Activated naive CD4-positive, alpha-beta T cell treated with anti-CD3 and anti-CD28 coated beads, Interleukin-2, amount 10 ng/mL, durations not matched to agents 7 days and 5 days (primary cell): ENCODE measurements at regions not wholly inside any gene's neighbourhood (a gene's known extent, or its start where the extent isn't known, plus 50 kb on each side); places are given as distances from the start of the nearest gene placed in this dataset.
"Not testable (repeated sequence)": the region's sequence is repeated elsewhere in the genome, so short reads cannot be mapped to it uniquely, and the experiment has no call there.

ENCODE experiments used
- CTCF ChIA-PET: fragments of 350-600 bp; sonication (Branson Sonifier 250); formaldehyde crosslinking; loops from one replicate; lab custom pipeline; 2021; ENCODE audit warnings: antibody characterized with exemption; lab: Charles Lee
- DNase-seq: peaks from one replicate; pipeline ENCODE4 v3.0.0-alpha.2; 2020
- H3K27ac Mint-ChIP-seq: one replicate; pipeline ENCODE4 v1.8.0; 2021; ENCODE audit warnings: mild to moderate bottlenecking, moderate library complexity, mixed read lengths
- H3K27me3 Mint-ChIP-seq: one replicate; pipeline ENCODE4 v1.8.0; 2021; ENCODE audit warnings: mild to moderate bottlenecking, mixed read lengths
- H3K36me3 Mint-ChIP-seq: one replicate; pipeline ENCODE4 v1.8.0; 2021; ENCODE audit warnings: mixed read lengths
- H3K4me1 Mint-ChIP-seq: one replicate; pipeline ENCODE4 v1.8.0; 2021; ENCODE audit warnings: mixed read lengths
- H3K4me3 Mint-ChIP-seq: one replicate; pipeline ENCODE4 v1.8.0; 2021; ENCODE audit warnings: mild to moderate bottlenecking, moderate library complexity, mixed read lengths
- H3K9me3 Mint-ChIP-seq: one replicate; pipeline ENCODE4 v1.8.0; 2021; ENCODE audit warnings: mixed read lengths

DNA sequence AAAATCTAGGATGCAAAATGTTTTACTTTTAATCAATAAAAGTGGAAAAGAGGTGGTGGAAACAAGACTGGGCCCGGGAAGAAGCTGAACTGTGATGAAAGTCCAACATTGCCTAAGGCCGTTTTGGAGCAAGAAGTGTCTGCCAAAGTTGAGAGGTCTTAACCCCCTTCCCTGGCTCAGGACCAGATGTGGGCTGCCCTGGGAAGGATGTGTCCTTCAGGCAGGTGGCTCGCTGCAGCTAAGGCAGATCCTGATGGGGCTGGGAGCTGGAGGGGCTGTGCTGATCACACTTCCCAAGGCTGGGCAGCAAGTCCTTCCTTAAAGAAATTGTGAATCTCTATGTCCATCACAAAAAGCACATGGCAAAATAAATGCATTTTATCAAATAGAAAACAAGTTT, 581.6 kb downstream of the GALC start:
- H3K36me3 Mint-ChIP-seq: no peaks in the 10 kb centered on the region
- H3K9me3 Mint-ChIP-seq: no peaks in the 10 kb centered on the region
- no peaks in the 10 kb centered on the region for H3K27me3 Mint-ChIP-seq
- no peak overlapping the region for H3K4me3 Mint-ChIP-seq
- DNase-seq: no peak
- CTCF ChIA-PET: no interaction called here
- no peaks in the 10 kb centered on the region for H3K4me1 Mint-ChIP-seq
- H3K27ac Mint-ChIP-seq: no peak overlapping the region

DNA sequence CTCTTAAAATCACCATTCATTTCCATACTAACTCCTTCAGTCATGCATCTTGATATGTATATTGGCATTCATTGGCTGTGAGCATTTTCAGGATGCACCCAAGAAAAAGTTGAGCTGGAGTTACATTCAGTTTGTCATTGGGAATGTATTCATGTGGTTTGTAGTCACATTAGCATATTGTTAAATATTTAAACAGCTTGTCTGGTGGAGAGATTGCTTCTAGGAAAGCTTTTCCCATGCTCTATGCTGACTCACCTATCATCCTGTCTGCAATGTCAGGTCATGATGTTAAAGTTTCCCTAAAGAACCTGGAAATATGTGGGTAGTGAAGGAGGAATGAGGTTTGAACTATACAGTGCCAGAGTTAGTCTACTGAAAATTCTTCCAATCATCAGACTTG, 583.6 kb downstream of the GALC start:
- no peak overlapping the region for H3K27ac Mint-ChIP-seq
- no peaks in the 10 kb centered on the region for H3K4me1 Mint-ChIP-seq
- no peak overlapping the region for H3K4me3 Mint-ChIP-seq
- no peaks in the 10 kb centered on the region for H3K27me3 Mint-ChIP-seq
- H3K9me3 Mint-ChIP-seq: peaks cover 3% of the 10 kb centered on the region
- CTCF ChIA-PET: no interaction called here
- no peaks in the 10 kb centered on the region for H3K36me3 Mint-ChIP-seq
- DNase-seq: no peak

DNA sequence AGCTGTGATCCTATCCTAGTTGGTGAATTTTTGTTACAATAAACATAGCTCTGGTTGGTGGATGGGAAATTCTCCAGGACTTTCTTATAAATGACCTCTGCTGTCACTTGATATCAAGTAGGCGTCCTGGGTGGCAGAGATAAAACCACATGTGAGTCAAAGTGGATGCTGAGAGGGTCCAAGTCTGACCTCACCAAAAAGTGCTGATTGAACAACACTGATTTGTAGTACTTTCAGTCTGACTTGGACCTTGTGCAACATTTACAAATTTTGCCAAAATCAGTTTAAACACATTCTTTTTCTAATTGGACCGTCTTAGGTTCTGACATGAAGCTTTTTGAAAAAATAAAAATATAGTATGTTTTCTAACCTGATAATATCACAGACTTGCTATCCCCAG, 585.6 kb downstream of the GALC start:
- Mint-ChIP-seq H3K4me1 (no peaks in the 10 kb centered on the region), H3K36me3 (no peaks in the 10 kb centered on the region), H3K27ac (no peak overlapping the region), H3K4me3 (no peak overlapping the region), H3K27me3 (no peaks in the 10 kb centered on the region), H3K9me3 (peaks cover 4% of the 10 kb centered on the region)
- CTCF ChIA-PET: no interaction called here
- DNase-seq: no peak

DNA sequence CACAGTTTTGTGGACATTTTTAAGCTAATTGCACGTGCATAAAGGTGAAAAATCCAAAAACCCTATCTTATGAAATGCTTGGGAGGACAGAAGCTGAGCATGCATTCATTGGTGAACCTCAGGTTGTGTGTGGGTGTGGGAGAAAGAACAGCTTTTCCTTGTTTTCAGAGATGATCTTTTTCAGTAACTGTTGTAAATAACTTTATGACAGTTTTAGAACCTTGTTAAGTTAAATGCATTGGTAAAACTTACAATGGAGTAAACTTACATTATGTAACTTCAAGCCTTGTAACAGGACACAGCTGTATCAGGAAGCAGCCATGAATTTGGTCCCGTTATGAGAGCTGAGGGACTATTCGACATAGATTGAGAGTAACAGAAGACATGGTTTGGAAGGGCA, 587.4 kb downstream of the GALC start:
- no peak overlapping the region for H3K27ac Mint-ChIP-seq

DNA sequence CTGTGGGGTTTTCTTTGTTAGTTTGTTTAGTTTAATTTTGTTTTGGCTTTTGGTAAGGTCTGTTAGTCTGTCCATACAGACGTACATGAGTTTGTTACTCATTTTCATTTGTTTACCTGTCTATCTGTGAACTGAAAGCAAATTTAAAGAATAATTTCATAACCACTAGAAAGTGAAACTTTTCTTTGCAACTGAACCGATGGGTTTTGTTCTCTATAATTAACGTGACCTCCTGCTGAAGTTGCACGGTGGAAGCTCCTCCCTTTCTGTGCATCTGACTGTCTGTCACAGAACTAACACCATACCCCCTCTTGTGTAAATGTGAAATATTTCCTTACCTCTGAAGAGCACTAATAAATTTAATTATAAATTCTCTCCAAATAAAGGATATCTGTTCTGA, 595.5 kb downstream of the GALC start:
- no peaks in the 10 kb centered on the region for H3K27me3 Mint-ChIP-seq
- no peak for DNase-seq
- H3K4me3 Mint-ChIP-seq: no peak overlapping the region
- no peaks in the 10 kb centered on the region for H3K9me3 Mint-ChIP-seq
- H3K4me1 Mint-ChIP-seq: no peaks in the 10 kb centered on the region
- CTCF ChIA-PET: no interaction called here
- no peaks in the 10 kb centered on the region for H3K36me3 Mint-ChIP-seq
- no peak overlapping the region for H3K27ac Mint-ChIP-seq

More for the DNA sequence above, 587.4 kb downstream of the GALC start:
- no peaks in the 10 kb centered on the region for H3K27me3 Mint-ChIP-seq
- H3K4me1 Mint-ChIP-seq: no peaks in the 10 kb centered on the region
- DNase-seq: no peak
- no peaks in the 10 kb centered on the region for H3K36me3 Mint-ChIP-seq
- CTCF ChIA-PET: no interaction called here
- H3K4me3 Mint-ChIP-seq: no peak overlapping the region
- peaks cover 4% of the 10 kb centered on the region for H3K9me3 Mint-ChIP-seq

DNA sequence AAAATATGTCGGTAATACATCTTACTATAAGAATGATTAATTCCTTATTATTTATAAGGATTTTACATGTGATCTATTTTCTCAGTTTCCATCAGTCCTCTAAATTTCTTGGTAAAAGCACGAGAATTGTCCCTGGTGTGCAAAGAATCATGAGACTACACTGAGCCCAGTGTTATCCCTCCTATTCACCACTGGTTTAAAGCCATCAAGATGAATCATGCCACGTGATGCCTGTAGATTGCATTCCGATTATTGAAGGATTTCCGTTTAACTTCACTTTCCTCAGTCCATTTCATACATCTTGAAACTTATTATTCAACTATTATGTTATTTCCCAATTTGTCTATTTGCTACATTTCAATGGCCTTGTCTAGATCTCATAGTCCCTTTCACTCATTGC, 601.9 kb downstream of the GALC start:
- Mint-ChIP-seq H3K4me1 (no peaks in the 10 kb centered on the region), H3K4me3 (no peak overlapping the region), H3K27ac (no peak overlapping the region), H3K36me3 (no peaks in the 10 kb centered on the region), H3K9me3 (no peaks in the 10 kb centered on the region), H3K27me3 (no peaks in the 10 kb centered on the region)
- CTCF ChIA-PET: no interaction called here
- DNase-seq: no peak

DNA sequence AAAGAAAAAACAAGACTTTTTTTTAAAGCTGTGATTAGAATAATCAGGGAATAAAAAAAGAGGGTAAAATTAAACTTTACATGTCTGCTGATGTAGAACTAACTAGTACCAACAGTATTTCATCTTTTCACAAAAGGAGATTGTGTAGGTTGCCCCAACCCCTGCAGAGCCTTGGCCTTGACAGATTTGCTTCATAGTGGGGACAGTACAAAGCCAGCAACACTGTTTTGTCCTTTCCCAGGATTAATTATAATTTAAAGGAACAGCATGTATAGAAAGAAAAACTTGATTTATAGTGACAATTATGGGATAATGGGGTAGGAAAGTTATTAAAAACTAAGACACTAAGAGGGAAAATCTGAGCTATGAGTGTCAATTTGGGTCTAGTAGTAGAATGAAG, 604.0 kb downstream of the GALC start:
- Mint-ChIP-seq H3K9me3 (no peaks in the 10 kb centered on the region), H3K27ac (no peak overlapping the region), H3K4me3 (no peak overlapping the region), H3K4me1 (no peaks in the 10 kb centered on the region), H3K27me3 (no peaks in the 10 kb centered on the region), H3K36me3 (no peaks in the 10 kb centered on the region)
- CTCF ChIA-PET: no interaction called here
- no peak for DNase-seq

- no peaks in the 10 kb centered on the region for H3K27me3 Mint-ChIP-seq
- H3K27ac Mint-ChIP-seq: no peak overlapping the region
- H3K36me3 Mint-ChIP-seq: no peaks in the 10 kb centered on the region
- CTCF ChIA-PET: no interaction called here
- no peak for DNase-seq
- no peaks in the 10 kb centered on the region for H3K4me1 Mint-ChIP-seq
- H3K4me3 Mint-ChIP-seq: no peak overlapping the region
- no peaks in the 10 kb centered on the region for H3K9me3 Mint-ChIP-seq
Measured at GRCh38 chr14:87387806-87388205, 605.2 kb downstream of the GALC start.

GRCh38 chr14:87386524-87386923, 606.5 kb downstream of the GALC start:
- no peaks in the 10 kb centered on the region for H3K36me3 Mint-ChIP-seq
- no peaks in the 10 kb centered on the region for H3K4me1 Mint-ChIP-seq
- H3K4me3 Mint-ChIP-seq: no peak overlapping the region
- CTCF ChIA-PET: no interaction called here
- H3K9me3 Mint-ChIP-seq: peaks cover 1% of the 10 kb centered on the region
- H3K27ac Mint-ChIP-seq: no peak overlapping the region
- no peaks in the 10 kb centered on the region for H3K27me3 Mint-ChIP-seq
- no peak for DNase-seq

DNA sequence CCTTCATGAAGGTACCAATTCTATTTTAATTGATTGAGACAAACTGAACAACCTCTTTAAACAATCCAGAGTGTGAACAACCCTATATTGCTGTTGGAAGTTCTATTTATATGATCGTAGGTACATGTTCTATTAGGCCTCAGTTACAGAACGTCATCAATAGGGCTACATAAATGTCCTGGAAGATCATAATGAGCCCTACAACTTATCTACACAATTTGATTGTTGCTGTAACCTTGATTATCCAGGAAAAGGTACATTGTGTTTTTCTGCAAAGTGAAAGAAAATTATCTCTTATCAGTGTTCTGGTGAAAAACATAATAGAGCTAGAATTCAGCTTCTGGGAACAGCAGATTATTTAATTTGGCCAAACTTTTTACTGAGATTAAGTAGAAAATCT, 612.9 kb downstream of the GALC start:
- H3K27ac Mint-ChIP-seq: no peak overlapping the region
- no peak overlapping the region for H3K4me3 Mint-ChIP-seq
- no peak for DNase-seq
- H3K36me3 Mint-ChIP-seq: no peaks in the 10 kb centered on the region
- H3K9me3 Mint-ChIP-seq: peaks cover 1% of the 10 kb centered on the region
- CTCF ChIA-PET: no interaction called here
- H3K4me1 Mint-ChIP-seq: no peaks in the 10 kb centered on the region
- no peaks in the 10 kb centered on the region for H3K27me3 Mint-ChIP-seq

- CTCF ChIA-PET: no interaction called here
- Mint-ChIP-seq H3K36me3 (no peaks in the 10 kb centered on the region), H3K9me3 (peaks cover 5% of the 10 kb centered on the region), H3K4me1 (no peaks in the 10 kb centered on the region), H3K27me3 (no peaks in the 10 kb centered on the region), H3K4me3 (no peak overlapping the region), H3K27ac (no peak overlapping the region)
- DNase-seq: no peak
Measured at GRCh38 chr14:87368751-87369150, 624.2 kb downstream of the GALC start.

- H3K9me3 Mint-ChIP-seq, H3K4me1 Mint-ChIP-seq, H3K27me3 Mint-ChIP-seq, DNase-seq, CTCF ChIA-PET, H3K36me3 Mint-ChIP-seq, H3K4me3 Mint-ChIP-seq, H3K27ac Mint-ChIP-seq: not testable (repeated sequence)
Measured at GRCh38 chr14:87360246-87360645, 632.7 kb downstream of the GALC start.

DNA sequence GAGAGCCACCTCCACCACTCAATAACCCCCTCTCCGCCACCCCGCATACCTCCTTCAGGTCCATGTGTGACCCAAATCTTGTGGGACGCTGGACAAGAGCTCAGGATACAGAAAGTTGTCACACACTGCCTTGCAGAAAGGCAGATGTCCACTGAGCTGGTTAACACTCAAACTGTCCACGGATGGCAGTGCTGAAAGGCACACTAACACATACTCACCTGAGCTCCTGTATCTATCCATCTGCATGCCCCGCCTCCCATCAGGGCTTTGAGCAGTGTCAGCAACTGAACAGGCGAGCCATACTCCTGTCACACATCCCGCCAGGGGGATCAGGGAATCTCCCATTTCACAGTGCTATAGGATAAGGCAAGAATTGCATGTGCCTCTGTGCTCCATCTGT, 642.0 kb downstream of the GALC start:
- Mint-ChIP-seq H3K27me3 (no peaks in the 10 kb centered on the region), H3K36me3 (no peaks in the 10 kb centered on the region), H3K27ac (no peak overlapping the region), H3K4me1 (no peaks in the 10 kb centered on the region), H3K9me3 (peaks cover 14% of the 10 kb centered on the region), H3K4me3 (no peak overlapping the region)
- DNase-seq: no peak
- CTCF ChIA-PET: no interaction called here

- Mint-ChIP-seq H3K36me3 (no peaks in the 10 kb centered on the region), H3K27ac (no peak overlapping the region), H3K4me1 (no peaks in the 10 kb centered on the region), H3K4me3 (no peak overlapping the region), H3K27me3 (no peaks in the 10 kb centered on the region), H3K9me3 (peaks cover 14% of the 10 kb centered on the region)
- DNase-seq: no peak
- CTCF ChIA-PET: no interaction called here
Measured at GRCh38 chr14:87349921-87350320, 643.1 kb downstream of the GALC start.

GRCh38 chr14:87343652-87344051, 649.3 kb downstream of the GALC start:
- no peak for DNase-seq

GRCh38 chr14:87334997-87335685, 657.8 kb downstream of the GALC start:
- no peaks in the 10 kb centered on the region for H3K27me3 Mint-ChIP-seq
- H3K27ac Mint-ChIP-seq: no peak overlapping the region
- no peak for DNase-seq
- no peaks in the 10 kb centered on the region for H3K9me3 Mint-ChIP-seq
- H3K4me1 Mint-ChIP-seq: no peaks in the 10 kb centered on the region
- no peaks in the 10 kb centered on the region for H3K36me3 Mint-ChIP-seq
- H3K4me3 Mint-ChIP-seq: no peak overlapping the region
- CTCF ChIA-PET: no interaction called here

More at GRCh38 chr14:87343652-87344051, 649.3 kb downstream of the GALC start:
- Mint-ChIP-seq H3K4me3 (no peak overlapping the region), H3K9me3 (peaks cover 9% of the 10 kb centered on the region), H3K27me3 (no peaks in the 10 kb centered on the region), H3K36me3 (no peaks in the 10 kb centered on the region), H3K4me1 (no peaks in the 10 kb centered on the region), H3K27ac (no peak overlapping the region)
- CTCF ChIA-PET: no interaction called here
